T-helper 1 cell treated with Interleukin-12 subunit alpha and Interleukin-12 subunit beta and Interleukin-4 antibody, amounts not matched to agents 30 ng/mL and 1 ng/mL, for 36 hours (primary cell): ENCODE measurements at regions not wholly inside any gene's neighbourhood (a gene's known extent, or its start where the extent isn't known, plus 50 kb on each side); places are given as distances from the start of the nearest gene placed in this dataset.

ENCODE experiments used
- intact Hi-C: fragments of 100-400 bp; cut with micrococcal nuclease; formaldehyde crosslinking; loops from one replicate; pipeline ENCODE4 v1.15.1; 2024

DNA sequence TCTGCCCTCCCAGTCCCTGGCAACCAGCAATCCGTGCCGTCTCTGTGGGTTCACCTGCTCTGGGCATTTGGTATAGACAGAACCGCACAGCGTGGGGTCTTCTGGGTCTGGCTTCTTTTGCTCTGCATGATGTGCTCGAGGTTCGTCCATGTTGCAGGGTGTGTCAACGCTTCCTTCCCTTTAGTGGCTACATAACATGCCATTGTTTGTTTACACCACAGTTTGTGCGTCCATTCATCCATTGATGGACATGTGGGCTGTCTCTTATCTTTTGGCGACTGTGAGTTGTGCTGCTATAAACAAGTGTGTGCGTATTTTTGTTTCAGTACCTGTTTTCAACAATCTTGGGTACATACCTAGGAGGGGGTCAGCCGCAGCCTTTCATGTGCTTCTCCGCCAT is 149.5 kb upstream of the RPS6KA2 start:
- intact Hi-C loops, result loop anchor here (10.0 kb wide), 1 partner anchor 578 kb away; no protein-coding TSS in a partner anchor

GRCh38 chr6:166775923-166776220 is 148.8 kb upstream of the RPS6KA2 start:
- intact Hi-C loops, result loop anchor here (1.0 to 10.0 kb wide), 6 partner anchors 10 to 579 kb away; no protein-coding TSS in a partner anchor

GRCh38 chr6:166775180-166775922 is 148.3 kb upstream of the RPS6KA2 start:
- intact Hi-C loops, result loop anchor here (1.0 to 10.0 kb wide), 6 partner anchors 11 to 579 kb away; no protein-coding TSS in a partner anchor

GRCh38 chr6:166774770-166775169 is 147.7 kb upstream of the RPS6KA2 start:
- intact Hi-C loops, result loop anchor here (1.0 to 10.0 kb wide), 6 partner anchors 12 to 580 kb away; no protein-coding TSS in a partner anchor

- intact Hi-C loops, result loop anchor here (10.0 kb wide), 1 partner anchor 581 kb away; no protein-coding TSS in a partner anchor
Measured at GRCh38 chr6:166774292-166774691, 147.2 kb upstream of the RPS6KA2 start.

GRCh38 chr6:166772518-166772917 is 145.5 kb upstream of the RPS6KA2 start:
- intact Hi-C loops, result loop anchor here (10.0 kb wide), 1 partner anchor 582 kb away; no protein-coding TSS in a partner anchor

DNA sequence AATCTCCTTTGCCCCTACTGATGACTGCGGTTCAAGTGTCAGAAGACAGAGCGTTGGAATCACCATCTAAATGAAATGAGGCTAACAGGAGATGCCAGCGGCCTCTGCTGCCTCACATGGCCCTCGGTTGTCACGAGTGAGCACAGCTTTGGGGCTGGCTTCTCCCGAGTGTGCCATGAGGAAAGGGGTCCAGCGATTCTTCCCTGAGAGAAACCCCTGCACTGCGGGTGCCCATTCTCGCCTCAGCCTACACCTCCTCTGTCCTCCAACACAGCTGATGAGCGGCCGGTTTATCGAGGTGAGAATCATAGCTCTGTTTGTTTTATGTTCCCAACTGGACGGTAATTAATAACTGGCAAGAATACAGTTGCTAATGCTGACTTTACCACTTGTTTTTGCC is 144.7 kb upstream of the RPS6KA2 start:
- intact Hi-C loops, result loop anchor here (10.0 kb wide), 1 partner anchor 583 kb away; no protein-coding TSS in a partner anchor

DNA sequence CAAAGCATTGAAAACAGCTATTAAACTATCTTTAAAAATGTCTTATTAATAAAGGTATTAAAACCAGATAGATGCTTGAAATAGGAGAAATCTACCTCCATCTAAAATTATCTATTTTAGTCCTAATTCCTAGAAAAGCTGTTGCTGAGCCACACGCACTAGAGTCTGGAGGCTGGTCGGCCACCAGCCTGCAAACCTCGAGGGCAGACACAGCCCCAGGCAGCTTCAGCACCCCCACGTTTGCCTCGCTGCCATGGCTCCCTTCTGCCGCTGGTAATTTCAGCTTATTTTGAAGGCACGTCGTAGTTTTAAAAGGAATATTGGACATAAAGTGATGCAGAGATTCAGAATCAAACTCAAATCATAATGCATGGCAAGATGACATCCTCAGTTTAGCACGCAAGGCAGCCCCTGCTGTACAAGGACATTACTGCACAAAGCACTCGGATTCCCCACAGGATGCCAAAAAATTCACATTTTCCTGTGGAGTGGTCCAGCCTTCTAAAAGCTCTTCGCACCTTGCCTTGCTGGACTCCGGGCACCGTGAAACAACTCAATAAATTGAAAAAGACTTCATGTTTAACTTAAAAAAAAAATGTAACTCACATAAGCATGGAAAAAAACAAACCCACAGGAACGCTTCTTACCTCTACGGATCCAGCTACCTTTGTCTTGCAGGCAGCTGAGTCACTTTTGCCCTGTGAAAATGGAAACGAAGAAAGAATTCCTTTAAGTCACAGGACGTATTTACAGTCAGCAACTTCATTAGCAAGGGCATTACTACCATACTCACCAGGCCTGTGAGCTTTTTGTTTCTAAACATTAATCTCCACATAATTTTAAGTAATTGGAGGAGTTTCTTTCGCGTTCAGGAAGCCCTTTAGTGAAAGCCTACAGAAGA is 143.4 kb upstream of the RPS6KA2 start:
- intact Hi-C loops, result loop anchor here (10.0 kb wide), 1 partner anchor 584 kb away; no protein-coding TSS in a partner anchor

DNA sequence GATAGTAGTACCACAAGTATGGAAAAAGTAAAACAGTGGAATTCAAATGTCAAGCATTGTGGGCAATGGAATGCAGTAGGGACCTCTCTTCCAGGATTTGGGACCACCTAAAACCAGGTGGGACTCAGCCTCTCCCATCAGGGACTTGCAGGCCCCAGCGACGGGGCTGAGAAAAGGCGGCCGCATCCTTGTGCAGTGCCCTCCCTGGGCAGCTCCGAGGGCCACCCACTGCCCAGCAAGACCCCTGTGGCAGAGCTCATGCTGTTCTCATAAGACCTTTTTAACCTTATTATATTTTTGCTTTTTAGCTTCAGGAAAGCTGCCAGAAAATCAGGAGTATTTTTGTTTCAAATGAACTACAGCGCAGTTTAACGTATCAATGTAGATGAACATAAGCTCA is 142.6 kb upstream of the RPS6KA2 start:
- intact Hi-C loops, result loop anchor here (10.0 kb wide), 1 partner anchor 585 kb away; no protein-coding TSS in a partner anchor

DNA sequence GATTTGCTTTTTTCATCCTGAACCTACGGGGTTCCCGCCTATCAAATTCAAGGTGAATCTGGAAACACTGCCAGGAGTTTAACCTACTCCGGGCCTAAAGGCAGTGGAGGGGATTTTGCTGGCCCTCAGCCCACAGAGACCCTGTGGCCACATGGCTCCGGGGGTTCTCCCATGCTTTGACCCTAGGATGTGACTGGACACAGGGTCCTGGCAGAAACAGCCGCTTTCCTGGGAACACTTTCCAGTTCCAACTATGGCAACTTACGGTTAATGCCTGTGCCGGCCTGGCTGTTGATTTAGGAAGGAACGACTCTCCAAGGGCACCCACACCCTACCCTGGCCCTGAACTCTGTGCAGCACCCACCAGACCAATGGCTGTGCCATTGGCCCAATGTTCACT is 141.7 kb upstream of the RPS6KA2 start:
- intact Hi-C loops, result no loop called here

- intact Hi-C loops, result no loop called here
Measured at GRCh38 chr6:166767230-166767629, 140.2 kb upstream of the RPS6KA2 start.

DNA sequence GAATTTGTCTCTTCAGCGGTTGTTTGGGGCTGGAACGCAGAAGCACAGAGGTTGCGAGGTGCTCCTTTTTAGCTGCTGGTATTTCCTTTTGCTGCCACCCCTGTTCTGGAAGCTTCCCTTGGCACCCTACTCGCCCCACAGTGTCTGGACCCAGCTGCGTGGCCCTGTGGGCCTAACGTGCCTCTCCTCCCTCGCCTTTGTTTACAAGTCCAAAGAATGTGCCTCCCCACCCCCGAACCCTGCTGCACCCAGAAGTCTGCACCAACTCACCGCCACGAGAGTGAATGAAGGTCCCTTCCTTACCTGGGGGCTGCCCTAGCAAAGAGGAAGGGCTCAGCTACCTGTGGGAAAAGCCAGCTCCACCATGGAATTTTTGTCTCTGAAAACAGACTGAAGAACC is 139.7 kb upstream of the RPS6KA2 start:
- intact Hi-C loops, result no loop called here

- intact Hi-C loops, result no loop called here
Measured at GRCh38 chr6:166765234-166765541, 138.1 kb upstream of the RPS6KA2 start.

GRCh38 chr6:166764473-166765233 is 137.6 kb upstream of the RPS6KA2 start:
- intact Hi-C loops, result no loop called here

DNA sequence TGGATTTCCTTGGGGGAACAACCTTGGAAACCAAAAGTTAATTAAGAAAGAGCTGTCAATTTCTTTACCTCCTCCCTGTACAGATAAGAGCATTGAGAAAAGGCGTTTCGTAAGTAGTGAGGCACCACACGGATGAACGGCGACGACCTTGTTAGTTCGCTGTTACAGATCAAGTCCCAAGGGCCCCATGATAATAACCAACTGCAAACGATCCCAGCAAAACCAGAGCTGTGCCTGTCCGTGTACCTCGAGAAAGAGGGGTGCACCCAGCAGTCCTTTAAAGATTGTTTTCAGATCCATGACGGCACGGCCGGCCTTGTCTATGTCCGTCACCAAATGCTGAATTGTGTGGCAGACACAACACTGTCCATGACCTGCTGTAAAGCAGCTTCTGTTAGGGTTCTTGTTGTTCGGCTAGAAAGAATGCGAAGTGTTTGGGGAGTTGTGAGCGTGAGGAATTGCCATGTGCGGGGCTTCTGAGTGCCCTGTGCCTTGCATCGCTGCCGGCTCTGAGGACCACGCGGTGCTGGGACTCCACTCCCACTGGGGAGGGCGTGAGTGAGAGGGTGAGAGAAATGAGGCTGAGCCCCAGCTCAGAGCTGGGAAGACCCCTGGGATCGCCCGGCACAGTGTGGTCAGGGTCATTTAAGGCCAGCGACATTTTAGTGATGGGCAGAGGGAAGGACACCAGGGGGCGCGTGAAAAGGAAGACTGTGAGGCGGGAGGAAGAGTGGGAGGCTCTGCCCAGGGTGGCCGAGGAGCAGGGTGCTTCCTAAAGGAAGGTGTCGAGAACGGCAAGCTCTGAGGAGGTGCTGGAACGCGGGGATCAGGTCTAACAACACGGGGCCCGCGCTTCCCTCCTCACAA is 136.8 kb upstream of the RPS6KA2 start:
- intact Hi-C loops, result no loop called here

GRCh38 chr6:166761801-166762200 is 134.8 kb upstream of the RPS6KA2 start:
- intact Hi-C loops, result no loop called here

DNA sequence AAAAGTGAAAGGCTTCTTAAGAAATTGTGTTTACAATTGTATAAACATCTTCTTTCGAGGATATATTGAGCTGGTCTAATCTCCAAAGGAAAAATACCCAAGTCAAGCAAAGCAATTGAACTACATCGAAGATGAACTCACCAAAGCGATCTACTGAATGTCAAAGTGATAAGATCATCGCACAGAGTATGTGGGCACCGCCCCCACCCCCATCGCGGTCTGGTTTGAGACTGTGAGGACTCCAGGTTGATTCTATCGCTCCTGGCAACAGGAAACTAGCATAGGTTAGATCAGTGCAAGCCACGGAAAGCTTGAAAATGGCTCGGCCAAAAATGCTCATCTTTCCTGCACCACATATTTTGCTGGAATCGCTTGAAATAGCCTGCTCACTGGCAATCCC is 133.2 kb upstream of the RPS6KA2 start:
- intact Hi-C loops, result no loop called here

DNA sequence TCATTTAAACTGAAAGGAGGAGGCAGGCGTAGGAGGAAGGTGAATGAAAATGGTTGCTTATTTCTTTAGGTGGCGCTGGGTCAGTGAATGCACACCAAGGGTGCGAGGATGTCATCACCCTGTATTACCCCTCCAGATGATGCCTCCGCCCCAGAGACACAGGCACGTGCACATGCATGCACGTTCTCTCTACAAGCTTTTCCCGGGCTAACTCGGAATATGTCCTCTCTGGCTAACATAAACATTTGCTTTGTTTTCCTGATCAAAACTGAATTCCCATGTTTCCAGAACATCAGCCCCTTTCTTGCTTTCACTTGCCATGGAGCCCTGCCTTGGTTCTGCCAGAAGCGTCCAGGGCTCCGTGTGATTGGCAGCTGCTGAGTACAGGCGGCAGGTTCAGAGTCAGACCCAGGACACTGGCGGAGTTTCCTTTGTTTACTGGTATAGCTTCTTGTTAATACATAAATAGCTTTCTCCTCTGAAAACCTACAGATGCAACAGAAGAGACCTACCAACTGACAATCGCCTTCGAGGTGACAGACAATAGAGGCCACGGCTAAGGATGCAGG is 131.2 kb upstream of the RPS6KA2 start:
- intact Hi-C loops, result no loop called here

- intact Hi-C loops, result no loop called here
Measured at GRCh38 chr6:166757232-166758135, 130.4 kb upstream of the RPS6KA2 start.
